HEK293 (cell line): ENCODE measurements at regions not wholly inside any gene's neighbourhood (a gene's known extent, or its start where the extent isn't known, plus 50 kb on each side); places are given as distances from the start of the nearest gene placed in this dataset.

ENCODE experiments used
- CTCF ChIA-PET: fragments of 350-600 bp; formaldehyde crosslinking; extraction: SDS; loops from one replicate; lab custom pipeline; 2021; ENCODE audit warnings: antibody characterized with exemption; lab: Yijun Ruan, JAX
- POLR2A ChIA-PET: fragments of 300-600 bp; formaldehyde crosslinking; extraction: SDS; loops from one replicate; lab custom pipeline; 2020; ENCODE audit warnings: antibody characterized with exemption, inconsistent platforms; lab: Yijun Ruan, JAX
- H3K27ac ChIP-seq: fragments of 200-500 bp; sonication (Bioruptor generic); 2 replicates; pipeline ENCODE4 v1.5.1; 2014; ENCODE audit warnings: low read depth, low read length, control low read depth, inconsistent platforms; ENCODE audit errors: extremely low read depth
- H3K36me3 ChIP-seq, 2 experiments: fragments of 200-500 bp in 1 of 2; sonication (Bioruptor generic) in 1 of 2; 1 replicate in 1 of 2; 2 replicates in 1 of 2; pipeline ENCODE4 v1.5.1; 2014 to 2017; ENCODE audit warnings: inconsistent platforms in 2 of 2, low read length in 2 of 2; ENCODE audit not compliant: control insufficient read depth in 2 of 2, insufficient read depth in 1 of 2
- H3K4me1 ChIP-seq: fragments of 200-500 bp; sonication (Bioruptor generic); 2 replicates; pipeline ENCODE4 v1.5.1; 2014; ENCODE audit warnings: mild to moderate bottlenecking, low read length, inconsistent platforms; ENCODE audit not compliant: control insufficient read depth, insufficient read depth
- H3K4me3 ChIP-seq: 2 replicates; pipeline ENCODE4 v1.5.1; 2011; ENCODE audit warnings: low read depth, mild to moderate bottlenecking, control low read depth, low read length, moderate library complexity
- H3K9me3 ChIP-seq: fragments of 200-500 bp; sonication (Bioruptor generic); 2 replicates; pipeline ENCODE4 v1.5.1; 2014; ENCODE audit warnings: low read depth, low read length, inconsistent platforms; ENCODE audit not compliant: control insufficient read depth, insufficient read depth
- GLI2 ChIP-seq: fragments of 450-650 bp; formaldehyde crosslinking; IDR thresholded peaks from 2 replicates; pipeline ENCODE4; 2017; ENCODE audit warnings: missing biosample characterization, missing genetic modification characterization, low read depth, borderline replicate concordance
- KLF8 ChIP-seq: fragments of 450-650 bp; formaldehyde crosslinking; IDR thresholded peaks from 2 replicates; pipeline ENCODE4 v1.5.1; 2016; ENCODE audit warnings: missing biosample characterization, missing genetic modification characterization
- MZF1 ChIP-seq: fragments of 450-650 bp; formaldehyde crosslinking; IDR thresholded peaks from 2 replicates; pipeline ENCODE4 v1.5.1; 2017; ENCODE audit warnings: missing biosample characterization, missing genetic modification characterization, borderline replicate concordance
- RBAK ChIP-seq: fragments of 450-650 bp; formaldehyde crosslinking; IDR thresholded peaks from 2 replicates; pipeline ENCODE4 v1.5.1; 2016; ENCODE audit warnings: missing biosample characterization, missing genetic modification characterization
- SCRT2 ChIP-seq: fragments of 450-650 bp; formaldehyde crosslinking; IDR thresholded peaks from 2 replicates; pipeline ENCODE4 v1.5.1; 2016; ENCODE audit warnings: missing biosample characterization, missing genetic modification characterization
- ZNF133 ChIP-seq: fragments of 450-650 bp; formaldehyde crosslinking; IDR thresholded peaks from 2 replicates; pipeline ENCODE4 v1.5.1; 2016; ENCODE audit warnings: missing biosample characterization, missing genetic modification characterization
- ZNF138 ChIP-seq: fragments of 450-650 bp; formaldehyde crosslinking; IDR thresholded peaks from 2 replicates; pipeline ENCODE4 v1.5.1; 2016; ENCODE audit warnings: missing biosample characterization, missing genetic modification characterization, borderline replicate concordance
- ZNF174 ChIP-seq: fragments of 450-650 bp; formaldehyde crosslinking; IDR thresholded peaks from 2 replicates; pipeline ENCODE4 v1.5.0; 2017; ENCODE audit warnings: missing biosample characterization, mild to moderate bottlenecking, missing genetic modification characterization
- ZNF175 ChIP-seq: fragments of 450-650 bp; formaldehyde crosslinking; IDR thresholded peaks from 2 replicates; pipeline ENCODE4 v1.5.1; 2016; ENCODE audit warnings: missing biosample characterization, missing genetic modification characterization
- ZNF202 ChIP-seq: fragments of 450-650 bp; formaldehyde crosslinking; IDR thresholded peaks from 2 replicates; pipeline ENCODE4 v1.5.1; 2016; ENCODE audit warnings: missing biosample characterization, missing genetic modification characterization, borderline replicate concordance
- ZNF239 ChIP-seq: fragments of 450-650 bp; formaldehyde crosslinking; IDR thresholded peaks from 2 replicates; pipeline ENCODE4 v1.5.1; 2016; ENCODE audit warnings: missing biosample characterization, missing genetic modification characterization
- ZNF274 ChIP-seq, 2 experiments: fragments of 200-500 bp in 1 of 2; fragments of 450-650 bp in 1 of 2; sonication (Bioruptor generic) in 1 of 2; formaldehyde crosslinking in 1 of 2; IDR thresholded peaks; 2 replicates each; pipeline versions ENCODE4 v1.5.1 to v1.6.1; 2014 to 2016; ENCODE audit warnings: borderline replicate concordance in 1 of 2, inconsistent platforms in 1 of 2, low read length in 1 of 2, missing biosample characterization in 1 of 2, missing genetic modification characterization in 1 of 2
- ZNF280C ChIP-seq: fragments of 450-650 bp; formaldehyde crosslinking; IDR thresholded peaks from 2 replicates; pipeline ENCODE4 v1.5.1; 2016; ENCODE audit warnings: missing biosample characterization, missing genetic modification characterization
- ZNF280D ChIP-seq: fragments of 450-650 bp; formaldehyde crosslinking; IDR thresholded peaks from 2 replicates; pipeline ENCODE4 v1.5.1; 2016; ENCODE audit warnings: missing biosample characterization, missing genetic modification characterization
- ZNF350 ChIP-seq: fragments of 450-650 bp; formaldehyde crosslinking; IDR thresholded peaks from 2 replicates; pipeline ENCODE4 v1.5.0; 2017; ENCODE audit warnings: missing biosample characterization, mild to moderate bottlenecking, missing genetic modification characterization
- ZNF398 ChIP-seq: fragments of 450-650 bp; formaldehyde crosslinking; IDR thresholded peaks from 2 replicates; pipeline ENCODE4 v1.5.1; 2017; ENCODE audit warnings: missing biosample characterization, missing genetic modification characterization
- ZNF426 ChIP-seq: fragments of 450-650 bp; formaldehyde crosslinking; IDR thresholded peaks from 2 replicates; pipeline ENCODE4 v1.5.1; 2017; ENCODE audit warnings: missing biosample characterization, missing genetic modification characterization, mild to moderate bottlenecking, inconsistent platforms, moderate library complexity
- ZNF704 ChIP-seq: fragments of 450-650 bp; formaldehyde crosslinking; IDR thresholded peaks from 2 replicates; pipeline ENCODE4 v1.5.1; 2016; ENCODE audit warnings: missing biosample characterization, missing genetic modification characterization
- ZNF830 ChIP-seq: fragments of 450-650 bp; IDR thresholded peaks from 2 replicates; pipeline ENCODE4 v1.5.0; 2018; ENCODE audit warnings: missing biosample characterization, missing genetic modification characterization, low read depth, mild to moderate bottlenecking, moderate library complexity
- ZSCAN23 ChIP-seq: fragments of 450-650 bp; formaldehyde crosslinking; IDR thresholded peaks from 2 replicates; pipeline ENCODE4 v1.5.1; 2016; ENCODE audit warnings: missing biosample characterization, missing genetic modification characterization

GRCh38 chr2:153408710-153409385, 69.7 kb downstream of the RPRM start:
- no peak for TF ChIP-seq ZNF830 (tag by site-specific recombination)
- no peak for TF ChIP-seq ZNF274 (IDR thresholded peaks at IDR 0.05; ENCODE audit: low read length)
- no peak for TF ChIP-seq ZNF274 (tag by site-specific recombination; IDR thresholded peaks at IDR 0.05; ENCODE audit: borderline replicate concordance)
- TF ChIP-seq ZNF704: no peak
- TF ChIP-seq GLI2: no peak
- TF ChIP-seq KLF8 (tag by site-specific recombination): no peak
- no peak for TF ChIP-seq MZF1 (tag by site-specific recombination)
- TF ChIP-seq ZNF239 (tag by site-specific recombination): no peak
- no peak for TF ChIP-seq ZNF202 (tag by site-specific recombination)
- no peak for TF ChIP-seq ZSCAN23 (tag by site-specific recombination)
- no peak for TF ChIP-seq ZNF175 (tag by site-specific recombination)
- no peak for TF ChIP-seq SCRT2 (tag by site-specific recombination)
- no peak for TF ChIP-seq ZNF280D (tag by site-specific recombination)
- no peak for TF ChIP-seq ZNF426
- no peak for TF ChIP-seq ZNF398 (tag by site-specific recombination)
- no peak for TF ChIP-seq ZNF174 (tag by site-specific recombination)
- no peak for TF ChIP-seq ZNF133 (tag by site-specific recombination)
- Histone ChIP-seq H3K36me3 (no peaks in the 10 kb centered on the region), H3K9me3 (no peaks in the 10 kb centered on the region), H3K4me1 (no peaks in the 10 kb centered on the region), H3K27ac (no peak overlapping the region), H3K4me3 (no peak overlapping the region)
- POLR2A ChIA-PET: no interaction called here
- CTCF ChIA-PET: interaction anchor here (0.6 to 0.7 kb wide), 4 partner anchors 17 to 490 kb away, joined by 3 to 5 read pairs (median 4); no protein-coding TSS in a partner anchor

- TF ChIP-seq ZNF398 (tag by site-specific recombination) (no peak), RBAK (tag by site-specific recombination) (no peak), ZNF138 (tag by site-specific recombination) (no peak), ZNF280C (tag by site-specific recombination) (no peak), ZNF202 (tag by site-specific recombination) (no peak), ZNF350 (tag by site-specific recombination) (no peak)
- ChIA-PET CTCF (interaction anchor here (1.1 kb wide), 1 partner anchor 72 kb away, joined by 3 read pairs; no protein-coding TSS in a partner anchor), POLR2A (no interaction called here)
- Histone ChIP-seq H3K4me3 (no peak overlapping the region), H3K9me3 (no peaks in the 10 kb centered on the region), H3K27ac (no peak overlapping the region), H3K4me1 (no peaks in the 10 kb centered on the region), H3K36me3 (no peaks in the 10 kb centered on the region)
Observed at GRCh38 chr2:153405196-153405595, 73.4 kb downstream of the RPRM start.
